ENCODE measurements at regions not wholly inside any gene's neighbourhood (a gene's known extent, or its start where the extent isn't known, plus 50 kb on each side); places are given as distances from the start of the nearest gene placed in this dataset.

DNA sequence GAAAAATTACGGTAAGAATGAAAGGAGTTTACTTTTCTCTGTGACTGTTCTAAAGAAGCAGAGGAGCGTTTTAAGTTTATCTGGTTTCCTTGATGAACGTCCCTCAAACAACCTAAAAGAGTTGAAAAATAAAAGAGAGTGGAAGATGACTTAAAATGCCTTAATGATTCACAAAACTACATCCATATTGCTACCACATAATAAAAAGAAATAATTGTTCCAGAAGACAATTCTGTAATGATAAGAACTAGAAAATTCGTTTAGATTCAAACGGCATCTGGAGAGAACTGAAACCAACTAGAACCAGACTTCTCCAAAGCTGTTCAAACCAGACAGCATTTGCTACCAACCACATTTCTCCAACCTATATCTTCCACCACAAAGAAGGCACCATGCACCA is 68.1 kb downstream of the TEKT4 start:
- no peak for DNase-seq

DNA sequence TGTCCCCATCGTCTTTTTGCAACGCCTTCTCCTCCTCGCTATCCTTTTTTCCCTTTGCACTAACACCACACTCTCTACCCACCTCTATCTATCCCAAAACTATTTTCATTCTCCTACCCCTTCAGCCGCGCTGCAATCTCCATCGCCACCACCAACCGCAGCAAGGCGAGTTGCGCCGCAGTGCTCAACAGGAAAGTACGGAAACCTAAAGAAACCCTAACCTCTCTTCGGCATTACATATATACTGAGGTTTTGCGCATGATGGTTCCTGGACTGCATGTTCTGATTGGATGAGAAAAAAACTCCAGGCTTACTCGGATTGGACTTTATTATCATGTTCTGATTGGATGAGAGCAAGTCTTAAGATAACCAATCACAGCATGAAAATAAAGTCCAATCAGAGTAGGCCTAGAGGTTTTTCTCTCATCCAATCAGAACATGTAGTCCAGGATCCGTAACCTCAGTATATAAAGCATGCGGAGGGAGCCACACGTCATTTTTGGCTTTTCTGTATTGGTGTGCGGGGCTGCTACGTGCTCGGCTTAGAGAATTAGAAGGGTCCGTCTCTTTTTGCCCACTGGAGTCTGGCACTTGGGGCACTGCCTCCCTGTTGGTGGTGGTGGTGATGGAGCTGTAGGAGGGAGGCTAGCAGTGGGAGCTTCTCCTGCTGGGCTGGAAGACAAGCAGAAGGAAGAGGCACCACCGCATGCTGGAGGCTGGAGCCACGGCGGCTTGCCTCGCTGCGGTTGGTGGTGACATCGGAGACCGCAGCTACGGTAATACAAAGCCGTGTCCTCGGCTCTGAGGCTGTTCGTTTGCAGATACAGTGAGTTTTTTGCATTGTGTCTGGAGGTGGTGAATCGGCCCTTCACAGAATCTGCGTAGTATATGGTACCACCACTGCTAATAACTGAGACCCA is 76.1 kb downstream of the TEKT4 start:
- DNase-seq, result no peak

- DNase-seq, result no peak
Measured at GRCh38 chr2:94955702-94956101, 69.8 kb upstream of the MAL start.

- peak; percentile 11 for DNase-seq
Measured at GRCh38 chr2:94956797-94957391, 68.6 kb upstream of the MAL start.

DNA sequence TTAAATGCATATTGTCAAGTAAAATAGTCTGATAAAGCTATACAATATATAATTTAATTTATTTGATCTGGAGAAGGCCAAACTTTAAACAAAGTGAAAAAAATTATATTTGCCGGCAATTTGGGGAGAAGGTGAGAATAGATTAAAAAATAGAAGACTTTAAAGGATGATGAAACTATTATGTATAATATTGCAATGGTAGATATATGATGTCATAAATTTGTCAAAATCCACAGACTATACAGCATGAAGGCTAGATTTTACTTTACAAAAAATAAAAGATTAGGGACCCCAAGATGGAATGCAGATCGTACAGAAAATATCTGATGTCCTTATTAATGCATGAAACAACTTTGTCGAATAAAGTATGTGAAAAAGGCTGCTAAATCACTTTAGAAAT is 67.3 kb upstream of the MAL start:
- no peak for DNase-seq

DNA sequence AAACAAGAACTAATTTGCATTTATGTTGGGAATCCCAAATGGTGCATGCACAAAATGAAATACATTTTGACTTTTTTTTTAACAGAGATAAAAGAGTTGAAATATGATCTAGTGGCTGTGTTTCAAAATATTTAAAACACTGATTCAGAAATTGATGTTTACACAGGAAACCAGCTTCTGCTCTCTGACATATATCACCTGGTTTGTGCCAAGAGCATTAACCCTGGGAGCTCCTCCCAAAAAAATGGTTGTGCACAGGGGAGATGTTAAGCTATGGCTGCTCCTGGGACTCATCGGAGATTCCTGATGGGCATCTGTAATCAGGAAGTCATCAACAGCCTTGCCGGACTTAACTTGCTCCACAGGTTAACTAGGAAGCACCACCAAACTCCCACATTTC is 65.2 kb upstream of the MAL start:
- no peak for DNase-seq

- no peak for DNase-seq
Measured at GRCh38 chr2:94960751-94961150, 64.8 kb upstream of the MAL start.

DNA sequence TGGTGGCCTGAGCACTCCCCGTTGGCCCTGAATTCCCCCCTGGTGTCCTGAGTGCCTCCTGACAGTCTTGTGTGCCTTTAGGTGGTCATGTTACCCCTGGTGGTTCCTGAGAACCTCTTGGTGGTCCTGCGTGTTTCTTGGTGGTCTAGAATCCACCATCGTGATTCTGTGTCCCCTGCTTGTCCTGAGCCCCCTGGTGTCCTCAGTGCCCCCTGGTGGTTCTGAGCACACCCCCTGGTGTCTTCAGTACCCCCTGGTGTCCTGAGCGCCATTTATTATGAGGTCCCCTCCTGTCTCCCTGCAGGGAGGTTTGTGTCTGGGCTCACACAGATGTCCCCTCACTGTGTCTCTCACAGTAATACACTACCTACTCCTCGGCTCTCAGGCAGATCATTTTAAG is 61.3 kb upstream of the MAL start:
- no peak for DNase-seq

DNA sequence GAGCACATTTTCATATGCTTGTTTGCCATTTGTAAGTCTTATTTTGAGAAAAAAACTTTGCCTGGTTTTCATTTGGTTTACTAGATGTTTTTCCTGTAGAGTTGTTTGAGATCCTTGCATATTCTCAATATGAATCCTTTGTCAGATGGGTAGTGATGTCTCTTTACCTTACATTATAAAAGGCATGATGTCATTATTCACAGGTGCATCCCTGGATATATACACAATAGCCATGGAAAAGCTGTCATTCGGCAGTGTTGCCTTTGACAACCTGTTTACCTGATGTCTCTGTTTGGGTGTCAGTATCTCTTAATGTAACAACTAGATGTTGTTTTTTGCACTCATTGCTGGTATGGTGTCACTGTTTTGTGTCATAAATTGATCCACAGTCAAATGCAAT is 58.8 kb upstream of the MAL start:
- no peak for DNase-seq

DNA sequence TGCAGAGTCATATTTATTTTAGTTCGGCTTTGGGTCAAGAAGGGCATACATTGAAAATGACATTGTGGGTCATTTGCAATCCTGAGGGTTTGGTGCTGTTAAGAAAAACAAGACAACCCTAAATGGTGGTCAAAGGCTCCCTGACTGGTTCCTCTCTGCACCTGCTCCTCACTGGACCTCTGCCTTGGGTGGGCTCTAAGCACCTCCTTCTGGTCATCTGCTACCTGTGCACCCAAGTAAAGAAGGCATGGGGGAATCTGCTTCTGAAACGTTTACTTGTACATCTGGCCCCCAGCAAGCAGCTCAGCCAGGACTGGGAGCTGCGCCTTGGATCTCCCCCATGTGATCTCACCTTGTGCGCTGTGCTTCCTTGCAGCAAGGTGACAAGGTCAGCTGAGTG is 55.2 kb upstream of the MAL start:
- no peak for DNase-seq
